PC-3 (cell line): ENCODE measurements at regions not wholly inside any gene's neighbourhood (a gene's known extent, or its start where the extent isn't known, plus 50 kb on each side); places are given as distances from the start of the nearest gene placed in this dataset.
A peak's percentile ranks its signal among the peaks of the same experiment; 100 is the strongest.

Experiments
- ATAC-seq: fragments of 200-7000 bp; cut with Tn5 transposase; 2 replicates; pipeline ENCODE4 v1.9.1; 2020; ENCODE audit warnings: mild to moderate bottlenecking, moderate library complexity
- BruUV-seq: library from RNA; stranded (reverse); fragments of 400-500 nt; replicated peaks from 2 replicates; lab custom pipeline; 2021; lab: Mats Ljungman, UMichigan
- CTCF ChIA-PET: fragments of 300-600 bp; sonication (Branson Sonifier 250); formaldehyde crosslinking; loops from one replicate; lab custom pipeline; 2022; ENCODE audit warnings: antibody characterized with exemption; lab: Charles Lee
- POLR2A ChIA-PET: fragments of 300-600 bp; sonication (Branson Sonifier 250); formaldehyde crosslinking; loops from one replicate; lab custom pipeline; 2022; ENCODE audit warnings: antibody characterized with exemption; ENCODE audit not compliant: unreplicated experiment; lab: Charles Lee
- DNase-seq: peaks from one replicate; pipeline ENCODE4 v3.0.0-alpha.2; 2015
- H2AFZ ChIP-seq: fragments of 300-600 bp; sonication (generic); 2 replicates; pipeline ENCODE4 v1.6.0; 2016; ENCODE audit warnings: antibody characterized with exemption, low read length
- H3F3A ChIP-seq: fragments of 300-600 bp; sonication (generic); one replicate; pipeline ENCODE4 v1.6.0; 2017; ENCODE audit warnings: antibody characterized with exemption, low read length, control low read depth, mild to moderate bottlenecking; ENCODE audit not compliant: unreplicated experiment
- H3K27ac ChIP-seq: fragments of 300-600 bp; sonication (generic); 2 replicates; pipeline ENCODE4 v1.5.1; 2016; ENCODE audit warnings: mild to moderate bottlenecking, low read length
- H3K27me3 ChIP-seq: fragments of 300-600 bp; sonication (generic); 2 replicates; pipeline ENCODE4 v1.6.1; 2016; ENCODE audit warnings: low read length, mixed read lengths
- H3K36me3 ChIP-seq: fragments of 300-600 bp; sonication (generic); 2 replicates; pipeline ENCODE4 v1.6.1; 2016; ENCODE audit warnings: low read depth, mixed run types, low read length, mixed read lengths
- H3K4me1 ChIP-seq: fragments of 300-600 bp; sonication (generic); 2 replicates; pipeline ENCODE4 v1.5.1; 2016; ENCODE audit warnings: low read length; ENCODE audit not compliant: insufficient read depth
- H3K4me2 ChIP-seq: fragments of 300-600 bp; sonication (generic); 2 replicates; pipeline ENCODE4 v1.6.0; 2016; ENCODE audit warnings: low read length
- H3K4me3 ChIP-seq: fragments of 300-600 bp; sonication (generic); 2 replicates; pipeline ENCODE4 v1.5.1; 2016; ENCODE audit warnings: mild to moderate bottlenecking, low read length, mixed read lengths
- H3K79me2 ChIP-seq: fragments of 300-600 bp; sonication (generic); 2 replicates; pipeline ENCODE4 v1.6.1; 2017; ENCODE audit warnings: low read length, mixed read lengths
- H3K9ac ChIP-seq: fragments of 300-600 bp; sonication (generic); 2 replicates; pipeline ENCODE4 v1.6.0; 2016; ENCODE audit warnings: mild to moderate bottlenecking, low read length
- H3K9me2 ChIP-seq: fragments of 300-600 bp; sonication (generic); replicated peaks from 2 replicates; pipeline ENCODE4 v1.6.1; 2016; ENCODE audit warnings: mixed run types, low read length, mixed read lengths
- H3K9me3 ChIP-seq: fragments of 300-600 bp; sonication (generic); 2 replicates; pipeline ENCODE4 v1.6.1; 2016; ENCODE audit warnings: low read length, mixed read lengths
- H4K20me1 ChIP-seq: fragments of 300-600 bp; sonication (generic); 2 replicates; pipeline ENCODE4 v1.6.1; 2016; ENCODE audit warnings: low read length, mixed read lengths
- CTCF ChIP-seq: fragments of 300-600 bp; sonication (generic); conservative IDR thresholded peaks from 2 replicates; pipeline ENCODE4 v1.5.1; 2017; ENCODE audit warnings: antibody characterized with exemption, low read depth, mild to moderate bottlenecking, low read length
- EZH2 ChIP-seq: fragments of 300-600 bp; sonication (generic); IDR thresholded peaks from one replicate; pipeline ENCODE4 v1.6.1; 2017; ENCODE audit warnings: antibody characterized with exemption, mild to moderate bottlenecking, low read length; ENCODE audit not compliant: unreplicated experiment
- EZH2phosphoT487 ChIP-seq: fragments of 300-600 bp; sonication (generic); IDR thresholded peaks from 2 replicates; pipeline ENCODE4 v1.6.1; 2018; ENCODE audit warnings: mild to moderate bottlenecking, antibody characterized with exemption, low read length, borderline replicate concordance
- intact Hi-C: fragments of 100-400 bp; cut with micrococcal nuclease; formaldehyde crosslinking; loops from 2 replicates; pipeline ENCODE4 v1.9.0; 2023

DNA sequence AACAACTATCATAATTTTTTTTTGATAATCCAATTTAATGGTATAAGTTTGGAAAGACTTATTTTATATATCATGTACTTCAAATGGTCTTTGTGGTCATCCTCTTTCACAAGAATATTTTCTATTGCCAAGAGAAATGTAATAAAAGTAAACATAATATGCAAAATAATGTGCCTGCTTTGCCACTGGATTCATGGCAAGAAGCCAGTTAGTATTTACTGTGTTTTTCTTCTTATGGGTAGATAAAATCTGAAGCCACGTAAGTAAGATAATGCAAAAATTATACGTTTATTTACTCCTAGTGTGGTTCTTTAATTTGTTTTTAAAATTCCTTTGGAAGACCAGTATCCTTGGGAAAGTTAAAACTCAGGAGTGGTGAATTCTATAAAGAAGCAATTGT lies 258.5 kb downstream of the ARL4A start:
- ATAC-seq = peak; percentile 4; the same call in 1 of the 2 replicates
- H3K36me3 ChIP-seq = no peaks in the 10 kb centered on the region
- no peaks in the 10 kb centered on the region for H3K79me2 ChIP-seq
- intact Hi-C loops = no loop called here
- H3K9me2 ChIP-seq = no peaks in the 10 kb centered on the region
- H2AFZ ChIP-seq = peak overlapping the region; percentile 5; the same call in 1 of the 2 replicates
- H3K27ac ChIP-seq = peak overlapping the region; percentile 58
- peak overlapping the region; percentile 44 for H3K4me2 ChIP-seq
- DNase-seq = peak; percentile 76
- no peak for TF ChIP-seq CTCF
- no peak for TF ChIP-seq EZH2phosphoT487
- TF ChIP-seq EZH2 = no peak
- no peaks in the 10 kb centered on the region for H3F3A ChIP-seq
- no TSS peak for BruUV-seq
- H4K20me1 ChIP-seq = no peaks in the 10 kb centered on the region
- H3K27me3 ChIP-seq = no peaks in the 10 kb centered on the region
- no peak overlapping the region for H3K9ac ChIP-seq
- POLR2A ChIA-PET = no interaction called here
- no peak overlapping the region for H3K4me3 ChIP-seq
- CTCF ChIA-PET = interaction anchor here (0.6 kb wide), 1 partner anchor 253 kb away, joined by 4 read pairs; no protein-coding TSS in a partner anchor
- H3K4me1 ChIP-seq = peaks cover 41% of the 10 kb centered on the region
- H3K9me3 ChIP-seq = no peaks in the 10 kb centered on the region

DNA sequence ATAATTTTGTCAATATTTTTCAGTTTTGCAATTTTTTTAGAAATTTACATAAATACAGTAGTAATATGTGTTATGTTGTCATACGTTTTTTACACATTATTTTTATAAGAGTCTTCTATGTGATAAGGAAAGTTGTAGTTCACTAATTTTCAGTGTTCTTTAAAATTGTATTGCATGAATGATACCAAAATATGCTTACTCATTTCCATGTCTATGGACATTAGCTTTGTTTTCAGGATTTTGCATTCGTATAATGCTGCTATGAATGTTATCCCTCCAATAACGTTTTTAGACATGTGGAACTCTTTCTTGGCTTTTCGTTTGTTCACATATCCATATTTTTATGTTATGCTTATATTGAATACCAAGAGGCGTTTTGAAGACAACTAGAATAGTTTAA lies 260.0 kb downstream of the ARL4A start:
- intact Hi-C loops = no loop called here
- Histone ChIP-seq H4K20me1 (no peaks in the 10 kb centered on the region), H3K79me2 (no peaks in the 10 kb centered on the region), H3K4me2 (no peak overlapping the region), H3K27me3 (no peaks in the 10 kb centered on the region), H2AFZ (no peak overlapping the region), H3K9me3 (no peaks in the 10 kb centered on the region), H3K4me1 (peaks cover 48% of the 10 kb centered on the region), H3K9ac (no peak overlapping the region), H3K27ac (no peak overlapping the region), H3K4me3 (no peak overlapping the region), H3F3A (no peaks in the 10 kb centered on the region), H3K9me2 (no peaks in the 10 kb centered on the region), H3K36me3 (no peaks in the 10 kb centered on the region)
- ChIA-PET POLR2A (no interaction called here), CTCF (no interaction called here)
- no peak for TF ChIP-seq EZH2
- no peak for TF ChIP-seq EZH2phosphoT487
- BruUV-seq = no TSS peak
- no peak for DNase-seq
- ATAC-seq = no peak

- Histone ChIP-seq H2AFZ (no peak overlapping the region), H3K9me2 (no peaks in the 10 kb centered on the region), H3K79me2 (no peaks in the 10 kb centered on the region), H3K9ac (no peak overlapping the region), H3K27ac (no peak overlapping the region), H3K27me3 (no peaks in the 10 kb centered on the region), H4K20me1 (no peaks in the 10 kb centered on the region), H3K4me2 (peak overlapping the region; percentile 12; the same call in 1 of the 2 replicates), H3K9me3 (no peaks in the 10 kb centered on the region), H3K4me3 (no peak overlapping the region), H3K36me3 (no peaks in the 10 kb centered on the region), H3F3A (no peaks in the 10 kb centered on the region), H3K4me1 (peaks cover 30% of the 10 kb centered on the region)
- DNase-seq (peak; percentile 23), ATAC-seq (no peak)
- BruUV-seq = no TSS peak
- POLR2A ChIA-PET = interaction anchor here (0.5 kb wide), 1 partner anchor 260 kb away, joined by 5 read pairs; no protein-coding TSS in a partner anchor
- intact Hi-C loops = no loop called here
- TF ChIP-seq EZH2 (no peak), CTCF (no peak), EZH2phosphoT487 (no peak)
- CTCF ChIA-PET = no interaction called here
Measured at GRCh38 chr7:12949060-12949931, 261.9 kb downstream of the ARL4A start.
